ENCODE measurements at regions not wholly inside any gene's neighbourhood (a gene's known extent, or its start where the extent isn't known, plus 50 kb on each side); places are given as distances from the start of the nearest gene placed in this dataset.

DNA sequence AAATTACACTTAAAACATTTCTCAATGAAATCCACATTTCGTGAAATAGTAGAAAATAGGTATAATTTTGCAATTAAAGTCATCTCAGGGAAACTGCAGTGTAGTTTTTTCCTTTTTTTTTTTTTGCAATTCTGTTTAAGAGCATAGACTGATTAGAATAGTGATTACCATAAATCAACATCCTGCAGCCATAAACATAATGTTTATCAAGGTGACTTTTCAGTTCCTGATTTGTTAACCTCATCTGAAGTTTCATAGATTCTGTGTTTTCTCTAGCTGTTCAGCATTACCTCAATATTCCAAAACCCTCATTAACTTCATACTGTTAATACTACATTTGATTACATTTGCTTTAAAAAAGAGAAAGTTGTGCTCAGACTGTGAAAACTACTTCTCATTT is 286.3 kb upstream of the DACH1 start:
- no peak for DNase-seq

DNA sequence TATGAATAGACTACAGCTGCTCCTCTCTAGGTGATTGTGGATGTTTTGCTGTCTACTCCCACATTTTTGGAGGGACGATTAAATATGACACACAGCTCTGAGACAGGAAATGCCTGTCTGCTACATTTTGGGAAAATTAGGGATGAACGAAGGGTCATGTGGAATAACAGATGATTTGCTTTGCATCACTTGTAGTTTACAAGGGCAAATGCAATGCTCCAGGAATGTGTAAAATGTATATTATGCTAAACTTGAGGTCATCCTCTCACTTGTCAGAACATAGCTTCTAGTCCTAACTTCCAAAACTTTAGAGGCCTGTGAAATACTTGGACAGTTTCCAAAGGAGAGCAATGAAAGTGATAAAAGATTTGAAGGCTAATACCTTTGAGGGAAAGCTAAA is 284.2 kb upstream of the DACH1 start:
- no peak for DNase-seq

DNA sequence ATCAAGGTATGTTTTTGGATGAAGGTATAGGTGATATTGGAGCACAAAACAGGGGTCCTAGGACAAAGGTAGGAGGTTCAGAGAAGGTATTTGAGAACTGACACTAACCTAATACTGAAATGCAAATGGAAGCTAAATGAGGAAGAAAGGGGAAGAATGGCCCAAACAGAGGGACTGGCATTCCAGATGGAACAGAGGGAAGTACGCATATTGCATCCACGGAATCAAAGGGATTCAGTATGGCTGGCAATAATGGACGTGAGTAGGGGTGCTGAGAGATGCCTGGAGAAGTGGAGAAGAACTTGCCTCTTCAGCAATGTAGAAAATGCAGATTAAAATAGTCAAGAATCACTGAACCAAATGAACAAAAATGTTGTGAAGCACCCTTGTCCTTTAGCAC is 283.5 kb upstream of the DACH1 start:
- no peak for DNase-seq

DNA sequence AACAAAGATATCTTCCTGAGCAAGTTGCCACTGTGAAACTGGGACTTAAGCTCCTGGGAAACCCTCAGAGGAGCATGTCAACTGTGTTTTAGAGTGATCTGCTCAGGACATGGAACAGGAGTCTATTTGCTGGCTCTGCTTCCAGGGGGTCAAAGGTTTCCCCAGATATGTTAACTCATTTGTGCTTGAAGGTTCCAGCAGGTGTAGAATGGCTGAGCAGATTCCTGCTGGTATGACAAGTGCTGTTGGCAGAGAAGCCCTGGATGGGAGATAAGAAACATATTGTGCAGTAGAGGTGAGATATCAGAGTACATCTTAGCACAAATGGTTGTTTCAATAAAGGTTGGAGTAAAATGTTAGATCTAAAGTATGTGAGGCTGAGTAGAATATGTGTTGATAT is 282.7 kb upstream of the DACH1 start:
- no peak for DNase-seq

DNA sequence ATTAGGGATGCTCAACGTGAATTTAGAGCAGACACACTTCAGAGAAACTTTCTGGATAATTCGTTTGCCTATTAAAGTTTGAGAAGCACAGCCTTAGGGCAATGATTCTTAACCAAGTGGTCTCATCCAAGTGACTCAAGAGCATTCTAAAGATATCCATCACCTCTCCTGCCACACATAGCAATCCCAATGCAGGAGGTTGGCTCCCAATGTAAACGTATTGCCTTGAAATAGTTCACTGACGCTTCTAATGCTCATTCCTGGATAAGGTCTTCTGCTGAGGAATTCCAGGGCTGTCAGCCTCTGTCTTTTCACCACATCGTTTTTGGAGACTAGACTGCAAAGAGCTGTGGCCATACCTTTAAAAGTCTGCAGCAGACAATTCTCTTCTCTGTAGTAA is 279.8 kb upstream of the DACH1 start:
- no peak for DNase-seq

DNA sequence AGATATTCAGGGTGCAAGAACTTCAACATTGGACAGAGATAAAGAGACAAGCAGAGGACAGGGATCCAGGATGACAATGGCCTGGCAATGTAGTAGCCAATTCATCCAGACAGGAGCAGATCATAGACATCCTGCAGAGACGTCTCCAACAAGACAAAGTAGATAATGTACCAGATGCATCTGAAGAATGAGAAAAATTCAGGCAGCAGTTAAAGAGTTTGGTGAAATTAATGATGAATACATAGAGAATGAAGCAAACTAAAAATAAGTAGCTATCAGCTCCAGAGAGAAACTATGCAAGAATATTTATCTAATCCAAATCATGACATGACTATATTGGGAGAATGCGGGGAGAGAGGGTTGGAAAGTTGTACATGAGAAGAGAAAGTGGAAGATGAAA is 278.4 kb upstream of the DACH1 start:
- no peak for DNase-seq

DNA sequence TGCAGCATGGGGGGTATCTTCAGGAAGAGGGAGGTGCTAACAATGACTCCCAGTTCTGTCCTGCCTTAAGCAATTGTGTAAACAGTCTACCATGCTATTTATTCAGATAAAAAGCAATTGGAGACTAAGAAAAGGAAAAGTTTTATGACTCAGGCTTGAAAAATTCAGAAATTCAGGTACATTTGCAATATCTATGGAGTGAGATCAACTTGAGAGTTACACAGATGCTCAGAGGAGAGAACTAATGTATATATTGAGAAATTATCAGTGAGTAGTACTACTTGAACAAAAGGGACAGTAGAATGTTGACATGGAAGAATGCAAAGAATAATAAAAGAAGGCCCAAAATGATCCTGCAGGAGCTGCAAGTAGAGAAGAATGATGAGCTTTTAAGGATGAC is 277.6 kb upstream of the DACH1 start:
- no peak for DNase-seq

DNA sequence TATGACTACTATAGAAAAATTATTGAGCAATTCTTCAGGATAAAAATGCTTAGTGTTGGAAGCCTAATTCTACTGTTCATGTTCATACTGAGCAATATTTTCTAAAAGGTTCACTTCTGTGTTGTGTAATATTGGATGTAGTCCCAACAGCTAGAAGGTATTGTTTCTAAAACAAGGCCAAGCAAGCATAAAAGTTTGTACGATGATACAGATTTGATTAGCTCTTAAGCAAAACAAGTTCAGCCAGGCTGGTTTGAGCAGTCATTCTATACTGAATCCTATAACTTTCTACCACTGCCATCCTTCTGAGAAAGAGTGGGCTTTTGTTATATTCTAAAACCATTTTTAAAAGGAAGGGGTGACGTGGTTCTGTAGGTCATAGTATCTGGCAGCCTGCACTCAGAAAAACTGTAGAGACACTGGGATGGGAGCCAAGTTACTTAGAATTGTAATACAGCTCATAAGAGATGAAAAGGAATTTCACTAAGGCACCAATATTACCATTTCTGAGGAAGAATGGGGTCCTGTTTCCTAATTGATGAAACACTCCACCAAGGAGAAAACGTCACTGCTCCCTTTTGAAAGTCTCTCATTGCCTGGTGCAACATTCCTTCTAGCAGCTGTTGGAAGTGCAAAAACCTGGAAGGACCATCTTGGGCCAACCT is 275.0 kb upstream of the DACH1 start:
- peak; percentile 6 for DNase-seq

DNA sequence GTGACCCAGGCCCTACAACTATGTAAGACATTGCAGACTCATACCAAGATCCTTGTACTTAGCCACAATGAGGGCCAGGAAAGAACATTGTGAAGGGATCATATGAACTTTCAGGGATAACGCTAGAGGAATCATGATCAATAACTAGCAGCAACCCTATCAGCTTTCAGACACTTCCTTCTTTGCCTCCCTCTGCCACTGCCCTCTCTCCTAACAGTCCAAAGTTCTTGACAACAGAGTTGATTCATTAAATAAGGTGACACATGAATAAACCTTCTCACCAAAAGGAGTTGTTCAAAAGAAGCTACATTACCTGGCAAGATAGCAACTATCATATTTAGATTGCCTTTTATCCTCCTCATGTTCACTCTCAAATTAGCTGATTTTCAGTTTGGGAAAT is 272.2 kb upstream of the DACH1 start:
- DNase-seq = no peak

DNA sequence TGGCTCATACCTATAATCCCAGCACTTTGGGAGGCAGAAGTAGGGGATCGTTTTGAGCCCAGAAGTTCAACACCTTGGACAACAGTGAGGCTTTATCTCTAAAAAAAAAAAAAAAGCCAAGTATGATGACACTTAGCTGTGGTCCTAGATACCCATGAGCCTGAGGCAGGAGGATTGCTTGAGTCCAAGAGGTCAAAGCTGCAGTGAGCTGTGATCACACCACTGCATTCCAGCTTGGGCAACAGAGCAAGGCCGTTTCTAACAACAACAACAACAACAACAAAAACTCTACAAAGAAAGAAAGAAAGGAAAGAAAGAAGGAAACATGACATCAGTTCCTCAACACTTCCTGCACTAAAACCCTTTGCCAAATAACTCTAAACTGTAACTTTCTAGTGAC is 265.1 kb upstream of the DACH1 start:
- DNase-seq = no peak

DNA sequence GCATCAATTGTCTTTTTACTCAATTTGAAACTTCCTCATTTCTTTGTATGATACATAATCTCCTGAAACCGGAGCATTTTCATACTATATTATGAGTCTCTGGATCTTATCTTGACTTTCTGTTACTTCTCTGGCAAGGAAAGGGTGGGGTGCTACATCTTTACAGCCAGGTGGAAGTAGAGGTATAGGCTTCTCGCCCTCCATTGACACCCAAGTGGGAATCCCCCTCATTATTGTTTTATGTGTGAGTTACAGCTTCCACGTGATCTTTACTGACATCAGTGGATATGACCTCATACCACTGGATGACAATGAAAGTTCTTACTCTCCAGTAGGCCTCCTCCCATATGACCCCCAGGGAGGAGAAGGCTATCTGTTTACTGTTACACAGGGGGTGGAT is 262.1 kb upstream of the DACH1 start:
- DNase-seq = no peak

DNA sequence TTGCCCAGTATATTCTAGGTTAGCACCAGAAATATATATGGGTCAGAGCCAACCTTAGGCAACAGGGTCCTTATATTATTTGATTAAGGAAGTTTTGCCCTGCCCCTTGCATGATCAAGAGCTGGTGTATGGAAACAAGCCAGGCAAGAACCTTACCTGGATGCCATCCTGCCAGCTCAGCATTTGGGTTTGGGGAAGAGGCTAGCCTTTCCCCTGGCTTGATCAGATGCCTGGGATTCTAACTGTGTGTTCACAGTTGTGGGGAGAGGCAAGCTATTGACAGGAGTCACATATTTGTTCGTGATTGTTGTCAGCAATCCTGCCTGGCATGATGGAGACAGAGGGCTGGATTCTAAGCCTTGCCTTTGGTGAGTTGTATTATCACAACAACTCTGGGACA is 260.0 kb upstream of the DACH1 start:
- no peak for DNase-seq

DNA sequence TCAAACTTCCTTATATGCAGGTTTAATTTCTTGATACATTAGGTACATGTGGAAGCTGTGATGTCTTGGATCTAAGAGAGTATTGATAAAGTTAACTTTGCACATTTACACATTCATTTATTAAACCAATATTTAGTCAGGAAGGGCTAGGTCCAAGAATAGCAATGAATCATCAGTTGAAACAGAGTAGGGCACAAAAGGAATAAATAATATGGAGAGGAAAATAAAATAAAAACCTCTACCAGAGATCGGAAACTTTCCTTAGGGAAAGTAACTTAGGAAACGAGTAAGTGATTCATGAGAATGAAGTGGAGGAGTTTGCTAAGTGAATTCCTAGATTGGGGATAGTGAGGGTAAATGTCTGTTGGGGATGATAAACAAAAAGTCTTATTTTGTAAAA is 259.4 kb upstream of the DACH1 start:
- DNase-seq = no peak

DNA sequence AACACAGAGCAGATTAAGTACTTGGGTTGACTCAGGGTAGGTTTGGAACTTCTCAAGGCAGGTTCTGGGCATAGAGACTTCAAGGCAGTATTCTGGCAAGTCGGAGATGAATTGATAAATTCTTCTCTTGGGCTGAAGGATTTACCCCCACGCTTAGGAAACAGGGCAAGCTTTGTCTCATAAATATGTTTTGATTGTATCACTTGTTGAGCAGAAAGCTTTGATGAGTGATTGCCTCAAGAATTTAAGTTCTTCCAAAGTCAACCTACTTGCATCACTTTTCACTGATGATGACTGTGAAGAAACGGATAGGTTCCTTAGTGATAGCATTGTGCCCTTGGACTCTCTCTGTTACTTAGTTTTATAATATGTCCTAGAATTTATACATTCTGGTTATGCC is 258.6 kb upstream of the DACH1 start:
- DNase-seq = no peak

DNA sequence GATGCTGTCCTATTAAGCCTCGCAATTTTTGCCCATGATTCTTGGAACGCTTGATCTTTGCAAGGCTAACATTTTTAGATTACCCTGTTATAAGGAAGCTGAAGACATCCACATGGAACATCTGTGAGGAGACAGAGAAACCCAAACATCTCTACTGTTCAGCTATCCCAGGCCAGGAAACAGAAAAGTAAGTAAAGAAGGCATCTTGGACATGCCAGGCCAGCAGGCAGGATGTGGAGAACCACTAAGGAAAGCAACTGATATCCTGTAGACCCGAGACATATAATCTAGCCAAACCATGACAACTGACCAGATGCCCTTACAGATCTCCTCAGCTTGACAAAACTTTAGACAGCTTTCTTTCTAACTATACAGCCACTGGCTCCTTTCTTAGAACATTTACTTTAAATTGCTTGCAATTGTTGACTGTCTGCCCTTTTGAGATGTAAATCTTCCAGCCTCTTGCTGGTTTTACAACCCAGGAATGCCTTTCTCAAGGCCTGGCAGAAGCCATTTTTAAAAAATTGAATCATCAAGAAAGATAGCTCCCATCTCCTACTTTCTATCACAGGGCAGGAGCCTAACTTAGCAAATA is 255.8 kb upstream of the DACH1 start:
- no peak for DNase-seq

DNA sequence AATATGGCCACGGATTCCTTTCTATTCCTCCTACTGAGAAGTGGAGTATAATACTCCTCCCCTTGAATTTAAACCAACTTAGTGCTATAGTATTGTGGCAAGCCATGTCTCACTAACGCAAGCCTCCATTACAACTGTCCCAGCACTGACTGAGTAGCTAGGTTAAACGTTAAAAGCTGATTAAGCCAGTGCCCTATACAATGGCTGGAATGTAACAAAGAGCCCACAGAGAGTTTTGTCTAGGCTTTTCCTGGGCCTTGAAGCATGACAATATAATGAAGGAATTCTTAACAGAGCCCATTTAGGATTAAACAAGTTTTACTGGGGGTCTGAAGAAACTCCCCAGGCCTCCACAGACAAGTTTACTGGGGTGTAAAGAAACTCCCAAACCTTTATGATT is 254.5 kb upstream of the DACH1 start:
- DNase-seq = no peak

DNA sequence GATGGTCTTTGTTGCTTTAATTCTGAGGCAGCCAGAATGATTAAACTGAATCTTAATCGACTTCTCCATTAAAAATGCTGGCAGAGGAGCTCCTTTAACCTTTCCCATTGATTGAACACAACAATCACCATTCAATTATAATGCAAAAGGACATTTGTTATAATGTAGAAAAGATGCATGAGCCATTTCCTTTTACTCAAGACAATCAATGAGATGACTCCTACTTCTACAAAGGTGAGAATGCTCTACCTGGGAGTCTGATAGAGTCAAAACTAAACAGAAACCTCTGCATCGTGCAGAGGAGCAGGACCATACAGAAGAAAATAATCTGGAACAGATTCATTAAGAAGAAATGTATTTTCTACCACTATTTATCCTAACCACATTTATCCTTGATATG is 253.6 kb upstream of the DACH1 start:
- DNase-seq = no peak

DNA sequence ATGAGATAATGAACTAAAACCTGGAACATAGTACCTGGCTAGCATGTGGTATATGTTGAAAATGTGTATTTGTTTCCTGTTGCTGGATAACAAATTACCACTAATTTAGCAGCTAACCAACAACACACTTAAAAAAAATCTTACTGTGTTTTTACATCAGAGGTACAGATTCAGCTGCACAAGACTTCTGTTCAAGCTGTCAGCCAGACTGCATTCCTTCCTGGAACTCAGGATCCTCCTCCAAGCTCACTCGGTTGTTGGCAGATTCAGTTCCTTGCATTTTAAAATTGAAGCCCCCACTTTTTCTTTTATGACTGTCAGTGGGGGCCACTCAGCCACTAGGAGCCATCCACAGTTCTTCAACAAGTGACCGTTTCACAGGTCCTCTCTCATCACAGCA is 246.9 kb upstream of the DACH1 start:
- DNase-seq = no peak

DNA sequence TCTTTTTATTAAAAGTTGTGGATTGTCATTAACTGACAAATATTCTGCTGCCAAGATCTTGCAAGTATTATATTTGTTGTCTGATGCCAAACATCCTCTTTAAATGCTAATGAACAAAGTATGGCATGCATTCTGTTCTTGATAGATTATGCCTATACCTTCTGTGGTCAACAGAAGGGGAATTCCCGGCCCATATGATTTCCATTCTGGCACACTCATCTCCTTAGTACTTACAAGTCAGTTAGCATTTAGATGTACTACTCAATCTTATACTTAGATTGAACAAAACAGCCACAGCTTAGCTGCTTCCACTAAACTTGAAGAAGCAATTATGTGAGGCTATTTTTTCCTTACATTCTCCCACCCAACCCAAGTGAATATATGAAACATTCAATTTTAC is 246.1 kb upstream of the DACH1 start:
- no peak for DNase-seq

DNA sequence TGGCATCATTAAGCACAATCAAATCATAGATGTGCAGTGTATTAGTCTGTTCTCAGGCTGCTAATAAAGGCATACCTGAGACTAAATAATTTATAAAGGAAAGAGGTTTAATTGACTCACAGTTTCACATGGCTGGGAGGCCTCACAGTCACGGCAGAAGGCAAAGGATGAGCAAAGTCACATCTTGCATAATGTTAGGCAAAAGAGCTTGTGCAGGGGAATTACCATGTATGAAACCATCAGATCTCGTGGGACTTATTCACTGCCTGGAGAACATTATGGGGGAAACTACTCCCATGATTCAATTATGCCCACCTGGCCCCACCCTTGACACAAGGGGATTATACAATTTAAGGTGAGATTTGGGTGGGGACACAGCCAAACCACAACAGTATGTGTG is 245.2 kb upstream of the DACH1 start:
- DNase-seq = no peak

DNA sequence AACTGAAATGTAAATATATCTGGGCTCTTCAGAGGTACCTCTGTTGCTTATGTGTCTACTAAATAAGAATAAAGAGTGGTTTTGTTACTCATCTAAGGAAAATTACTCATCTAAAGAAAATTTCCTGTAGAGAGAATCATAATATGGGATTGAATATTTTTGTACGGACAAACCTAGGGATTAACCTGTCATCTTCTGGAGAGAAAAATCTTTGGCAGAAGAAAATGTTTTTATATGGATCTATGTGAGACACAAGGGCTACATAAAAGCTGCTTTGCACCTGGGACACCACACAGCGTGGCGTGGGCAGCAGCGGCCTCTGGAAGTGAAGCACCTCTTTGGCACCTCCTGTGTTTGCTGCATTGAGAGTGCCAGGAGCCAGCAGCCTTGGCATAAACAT is 242.9 kb upstream of the DACH1 start:
- no peak for DNase-seq

DNA sequence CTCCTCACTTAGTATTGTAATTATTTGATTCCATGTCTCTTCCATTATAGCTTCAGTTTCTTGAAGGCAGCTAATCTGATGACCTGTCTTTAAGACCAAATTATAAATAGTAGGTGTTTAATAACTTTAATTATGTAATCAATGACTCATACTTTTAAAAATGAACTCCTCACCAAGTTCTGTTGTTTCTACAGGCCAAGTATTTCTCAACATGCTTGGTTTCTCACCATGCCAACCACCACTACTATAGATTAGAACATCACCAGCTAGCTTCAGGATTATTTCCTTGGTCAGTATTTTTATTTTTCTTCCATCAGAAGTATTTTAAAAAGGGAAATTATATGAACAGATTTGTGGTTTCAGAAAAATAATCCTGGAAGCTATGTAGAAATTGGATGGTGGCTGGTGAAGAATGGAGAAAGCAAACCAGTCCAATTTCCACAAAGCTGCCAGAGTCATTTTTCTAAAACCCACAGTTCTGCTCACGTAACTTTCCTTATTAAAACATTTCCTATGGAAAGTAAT is 237.7 kb upstream of the DACH1 start:
- DNase-seq = no peak

DNA sequence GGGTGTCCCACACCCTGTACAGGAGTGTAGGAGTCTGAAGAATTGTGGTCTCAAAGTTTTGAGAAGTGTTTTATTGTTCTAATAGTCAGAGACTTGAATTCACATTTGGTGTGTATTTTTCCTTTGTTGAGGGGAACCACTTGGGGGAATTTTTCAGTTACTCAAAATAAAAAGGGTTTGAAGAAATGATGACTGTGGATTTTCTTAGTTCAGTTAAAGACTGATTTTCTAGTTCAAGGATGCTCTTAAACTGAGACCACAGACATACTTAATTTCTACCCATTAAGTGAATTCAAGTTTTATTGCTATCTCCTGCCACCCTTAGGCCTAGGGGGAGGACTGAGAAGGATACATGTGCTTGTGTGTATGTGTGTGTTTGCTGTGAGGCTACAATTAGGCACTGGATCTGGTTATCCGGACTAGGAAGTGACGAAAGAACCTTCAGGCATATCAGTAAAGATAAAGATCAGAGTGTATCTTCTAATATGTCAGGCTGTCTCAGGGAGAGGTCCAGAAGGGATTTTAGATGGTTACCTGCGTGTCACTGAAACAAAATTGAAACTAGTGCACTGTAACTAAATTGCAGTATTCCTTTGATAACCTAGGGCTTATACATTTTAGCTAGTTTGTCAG is 234.9 kb upstream of the DACH1 start:
- no peak for DNase-seq

DNA sequence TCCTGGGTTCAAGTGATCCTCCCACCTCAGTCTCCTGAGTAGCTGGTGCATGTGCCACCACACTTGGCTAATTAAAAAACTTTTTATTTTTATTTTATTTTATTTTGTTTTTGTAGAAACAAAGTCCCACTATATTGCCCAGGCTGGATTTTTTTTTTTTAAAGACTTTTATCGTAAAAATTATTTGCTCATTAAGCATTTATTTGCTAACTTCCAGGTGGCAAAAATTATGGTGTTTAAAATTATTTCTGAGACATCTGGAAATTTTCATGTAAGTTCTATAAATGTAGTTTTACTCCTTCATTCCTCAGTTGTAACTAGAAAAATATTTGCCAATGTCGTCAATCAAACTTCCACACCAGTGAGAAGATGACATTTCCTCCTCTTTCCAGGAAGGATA is 233.3 kb upstream of the DACH1 start:
- no peak for DNase-seq

DNA sequence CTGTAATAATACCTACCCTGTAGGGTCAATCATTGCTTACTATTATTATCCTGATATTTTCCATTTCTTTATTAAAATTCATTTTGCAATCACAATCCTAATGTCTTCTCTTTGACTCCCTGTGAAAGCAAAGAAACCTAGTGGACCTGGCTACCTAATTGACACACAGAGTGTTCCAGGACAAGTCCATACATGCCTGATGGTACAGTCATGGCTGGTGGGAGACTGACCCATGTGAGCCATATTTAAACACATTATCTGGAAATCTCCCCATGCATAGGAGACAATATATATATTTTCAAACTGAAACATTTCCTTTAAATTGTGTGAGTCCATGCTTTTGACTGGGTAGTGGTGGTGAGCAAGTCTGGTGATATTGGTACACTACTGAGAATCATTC is 230.6 kb upstream of the DACH1 start:
- no peak for DNase-seq

Data from NCI-H1105 treated with DMSO at 0.1 percent for 48 hours (cell line).